Gastroesophageal sphincter (tissue), 3 donors: ENCODE measurements at regions not wholly inside any gene's neighbourhood (a gene's known extent, or its start where the extent isn't known, plus 50 kb on each side); places are given as distances from the start of the nearest gene placed in this dataset.

Experiments
- POLR2AphosphoS5 ChIP-seq: sonication (generic); formaldehyde crosslinking; IDR thresholded peaks from one replicate; pipeline ENCODE4 v1.6.1; 2017; ENCODE audit warnings: antibody characterized with exemption
- TF ChIP-seq, protein P1 (sequence below), 4 experiments: fragments of 200-600 bp in 2 of 4; fragments of 450-650 bp in 2 of 4; sonication (generic) in 1 of 4; IDR thresholded peaks; one replicate each; pipeline ENCODE4 v1.5.1; 2017 to 2019; ENCODE audit warnings: antibody characterized with exemption in 4 of 4, mild to moderate bottlenecking in 2 of 4, moderate library complexity in 2 of 4

DNA sequence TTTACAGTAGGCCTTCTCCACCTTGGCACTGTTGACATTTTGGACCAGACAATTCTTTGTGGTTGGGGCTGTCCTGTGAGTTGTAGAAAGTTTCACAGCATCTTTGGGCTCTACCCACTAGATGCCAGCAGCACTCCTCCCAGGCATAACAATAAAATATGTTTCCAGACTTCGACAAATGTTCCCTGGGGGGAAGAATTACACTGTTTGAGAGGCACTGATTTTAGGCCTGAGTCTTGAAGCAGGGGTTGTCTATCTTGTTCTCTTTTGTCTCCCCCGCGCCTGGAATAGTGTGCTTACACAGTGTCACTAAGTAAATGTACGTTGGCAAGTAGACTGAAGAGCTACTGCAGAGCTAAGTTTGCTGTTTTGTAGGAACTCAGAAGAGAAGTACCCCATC lies 254.4 kb upstream of the BOD1L1 start:
- TF ChIP-seq, protein P1, sequence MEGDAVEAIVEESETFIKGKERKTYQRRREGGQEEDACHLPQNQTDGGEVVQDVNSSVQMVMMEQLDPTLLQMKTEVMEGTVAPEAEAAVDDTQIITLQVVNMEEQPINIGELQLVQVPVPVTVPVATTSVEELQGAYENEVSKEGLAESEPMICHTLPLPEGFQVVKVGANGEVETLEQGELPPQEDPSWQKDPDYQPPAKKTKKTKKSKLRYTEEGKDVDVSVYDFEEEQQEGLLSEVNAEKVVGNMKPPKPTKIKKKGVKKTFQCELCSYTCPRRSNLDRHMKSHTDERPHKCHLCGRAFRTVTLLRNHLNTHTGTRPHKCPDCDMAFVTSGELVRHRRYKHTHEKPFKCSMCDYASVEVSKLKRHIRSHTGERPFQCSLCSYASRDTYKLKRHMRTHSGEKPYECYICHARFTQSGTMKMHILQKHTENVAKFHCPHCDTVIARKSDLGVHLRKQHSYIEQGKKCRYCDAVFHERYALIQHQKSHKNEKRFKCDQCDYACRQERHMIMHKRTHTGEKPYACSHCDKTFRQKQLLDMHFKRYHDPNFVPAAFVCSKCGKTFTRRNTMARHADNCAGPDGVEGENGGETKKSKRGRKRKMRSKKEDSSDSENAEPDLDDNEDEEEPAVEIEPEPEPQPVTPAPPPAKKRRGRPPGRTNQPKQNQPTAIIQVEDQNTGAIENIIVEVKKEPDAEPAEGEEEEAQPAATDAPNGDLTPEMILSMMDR (IDR thresholded peaks at IDR 0.05) = no peak
- no peak for TF ChIP-seq POLR2AphosphoS5
